Esophagus (tissue), 2 donors: ENCODE measurements at regions not wholly inside any gene's neighbourhood (a gene's known extent, or its start where the extent isn't known, plus 50 kb on each side); places are given as distances from the start of the nearest gene placed in this dataset.

Source experiments
- H3K27ac ChIP-seq, 2 donors: one replicate each; pipeline ENCODE4 v1.5.1; 2013; ENCODE audit warnings: low read depth in 2 of 2, mild to moderate bottlenecking in 2 of 2, inconsistent platforms in 1 of 2, low read length in 1 of 2, moderate library complexity in 1 of 2
- H3K27me3 ChIP-seq, 2 donors: one replicate each; pipeline ENCODE4 v1.6.1; 2013; ENCODE audit warnings: low read length in 2 of 2, control low read depth in 1 of 2, mild to moderate bottlenecking in 1 of 2; ENCODE audit not compliant: insufficient read depth in 2 of 2, control insufficient read depth in 1 of 2
- H3K36me3 ChIP-seq, 2 donors: one replicate each; pipeline ENCODE4 v1.6.1; 2013; ENCODE audit warnings: low read length in 1 of 2; ENCODE audit not compliant: control insufficient read depth in 2 of 2, insufficient read depth in 2 of 2
- H3K4me1 ChIP-seq, 2 donors: one replicate each; pipeline ENCODE4 v1.6.1; 2013; ENCODE audit warnings: low read length in 1 of 2; ENCODE audit not compliant: control insufficient read depth in 2 of 2, insufficient read depth in 2 of 2
- H3K4me3 ChIP-seq, 2 donors: one replicate each; pipeline ENCODE4 v1.5.1; 2013; ENCODE audit warnings: low read length in 2 of 2, mild to moderate bottlenecking in 2 of 2, low read depth in 1 of 2, moderate library complexity in 1 of 2
- H3K9me3 ChIP-seq, 2 donors: one replicate each; pipeline ENCODE4 v1.6.1; 2013; ENCODE audit warnings: mild to moderate bottlenecking in 2 of 2, low read depth in 1 of 2, low read length in 1 of 2, moderate library complexity in 1 of 2; ENCODE audit not compliant: control insufficient read depth in 2 of 2, insufficient read depth in 1 of 2
- WGBS, 2 donors: extraction: QIAGEN DNeasy Blood & Tissue Kit; methylation state at CpG; one replicate each; pipeline ENCODE4 v1.1.7; 2013; 5-methylcytosine and 5-hydroxymethylcytosine counted together
- donor health status: healthy with polysubstance abuse.
- donor health status: Bipolar disorder and iron deficiency.

- no peaks in the 10 kb centered on the region for H3K36me3 ChIP-seq
- 72 to 88% methylated on average over 5 of the region's 5 CpGs for WGBS, 2 donors
Measured at GRCh38 chr2:239839306-239839705, 185.8 kb downstream of the NDUFA10 start.

GRCh38 chr2:239836021-239836765 lies 188.9 kb downstream of the NDUFA10 start:
- Histone ChIP-seq H3K27ac (no peak overlapping the region), H3K4me3 (no peak overlapping the region), H3K9me3 (peaks cover 5 to 11% of the 10 kb centered on the region in 2 donors), H3K27me3 (no peaks in the 10 kb centered on the region), H3K4me1 (no peaks in the 10 kb centered on the region), H3K36me3 (no peaks in the 10 kb centered on the region)
- WGBS, 2 donors: 92 to 94% methylated on average over 7 of the region's 7 CpGs

More at GRCh38 chr2:239839306-239839705, 185.8 kb downstream of the NDUFA10 start:
- no peak overlapping the region for H3K4me3 ChIP-seq
- H3K4me1 ChIP-seq: no peaks in the 10 kb centered on the region
- H3K9me3 ChIP-seq: peaks cover 5 to 11% of the 10 kb centered on the region in 2 donors
- H3K27ac ChIP-seq: no peak overlapping the region
- no peaks in the 10 kb centered on the region for H3K27me3 ChIP-seq

- H3K27ac ChIP-seq: no peak overlapping the region
- WGBS, 2 donors: 91 to 93% methylated on average over 5 of the region's 5 CpGs
- peaks cover 0 to 5% of the 10 kb centered on the region in 2 donors for H3K4me1 ChIP-seq
- peaks cover 5 to 11% of the 10 kb centered on the region in 2 donors for H3K9me3 ChIP-seq
- no peaks in the 10 kb centered on the region for H3K36me3 ChIP-seq
- H3K4me3 ChIP-seq: no peak overlapping the region
- no peaks in the 10 kb centered on the region for H3K27me3 ChIP-seq
Measured at GRCh38 chr2:239835056-239835455, 190.1 kb downstream of the NDUFA10 start.

- Histone ChIP-seq H3K27ac (no peak overlapping the region), H3K4me1 (peaks cover 0 to 7% of the 10 kb centered on the region in 2 donors), H3K27me3 (no peaks in the 10 kb centered on the region), H3K36me3 (no peaks in the 10 kb centered on the region), H3K9me3 (peaks cover 5 to 11% of the 10 kb centered on the region in 2 donors), H3K4me3 (no peak overlapping the region)
- WGBS, 2 donors: 85 to 90% methylated on average over 8 of the region's 8 CpGs
Measured at GRCh38 chr2:239834143-239834542, 191.0 kb downstream of the NDUFA10 start.

- Histone ChIP-seq H3K27ac (no peak overlapping the region), H3K9me3 (peaks cover 5 to 11% of the 10 kb centered on the region in 2 donors), H3K27me3 (no peaks in the 10 kb centered on the region), H3K36me3 (no peaks in the 10 kb centered on the region), H3K4me1 (peaks cover 0 to 7% of the 10 kb centered on the region in 2 donors), H3K4me3 (no peak overlapping the region)
- 87 to 93% methylated on average over 21 of the region's 21 CpGs for WGBS, 2 donors
Measured at GRCh38 chr2:239833269-239834109, 191.7 kb downstream of the NDUFA10 start.

- H3K27ac ChIP-seq: no peak overlapping the region
- H3K4me1 ChIP-seq: peaks cover 0 to 7% of the 10 kb centered on the region in 2 donors
- H3K4me3 ChIP-seq: no peak overlapping the region
- no peaks in the 10 kb centered on the region for H3K36me3 ChIP-seq
- WGBS, 2 donors: 79 to 84% methylated on average over 19 of the region's 19 CpGs
- peaks cover 5 to 11% of the 10 kb centered on the region in 2 donors for H3K9me3 ChIP-seq
- H3K27me3 ChIP-seq: no peaks in the 10 kb centered on the region
Measured at GRCh38 chr2:239832490-239833268, 192.5 kb downstream of the NDUFA10 start.

- no peak overlapping the region for H3K4me3 ChIP-seq
- H3K4me1 ChIP-seq: peaks cover 0 to 7% of the 10 kb centered on the region in 2 donors
- H3K27me3 ChIP-seq: no peaks in the 10 kb centered on the region
- no peaks in the 10 kb centered on the region for H3K36me3 ChIP-seq
- 63% methylated on average over 4 of the region's 4 CpGs for WGBS, 2 donors
- H3K9me3 ChIP-seq: peaks cover 5 to 11% of the 10 kb centered on the region in 2 donors
- no peak overlapping the region for H3K27ac ChIP-seq
Measured at GRCh38 chr2:239831861-239832489, 193.2 kb downstream of the NDUFA10 start.

- H3K27me3 ChIP-seq: no peaks in the 10 kb centered on the region
- WGBS, 2 donors: 47 to 57% methylated on average over 16 of the region's 16 CpGs
- no peak overlapping the region for H3K27ac ChIP-seq
- no peaks in the 10 kb centered on the region for H3K36me3 ChIP-seq
- H3K9me3 ChIP-seq: peaks cover 0 to 4% of the 10 kb centered on the region in 2 donors
- no peak overlapping the region for H3K4me3 ChIP-seq
- H3K4me1 ChIP-seq: peaks cover 0 to 7% of the 10 kb centered on the region in 2 donors
Measured at GRCh38 chr2:239831001-239831731, 194.0 kb downstream of the NDUFA10 start.
